Liver (tissue), 8 donors: ENCODE measurements at regions not wholly inside any gene's neighbourhood (a gene's known extent, or its start where the extent isn't known, plus 50 kb on each side); places are given as distances from the start of the nearest gene placed in this dataset.

Experiments used
- DNase-seq: peaks from one replicate; pipeline ENCODE4 v3.0.0-alpha.2; 2017; ENCODE audit warnings: low spot score
- H3K27ac ChIP-seq, 2 donors: one replicate each; pipeline ENCODE4 v1.7.0; 2013; ENCODE audit warnings: inconsistent platforms in 2 of 2, low read length in 2 of 2, control low read depth in 1 of 2, low read depth in 1 of 2, mild to moderate bottlenecking in 1 of 2
- H3K27me3 ChIP-seq, 4 donors: one replicate each; pipeline versions ENCODE4 v1.6.1 to v1.7.0; 2013; ENCODE audit warnings: low read length in 3 of 4, inconsistent platforms in 1 of 4, mild to moderate bottlenecking in 1 of 4, moderate library complexity in 1 of 4; ENCODE audit not compliant: control insufficient read depth in 4 of 4, insufficient read depth in 4 of 4
- H3K36me3 ChIP-seq, 4 donors: one replicate each; pipeline versions ENCODE4 v1.6.1 to v1.7.0; 2013; ENCODE audit warnings: low read length in 3 of 4, mild to moderate bottlenecking in 3 of 4, low read depth in 1 of 4, moderate library complexity in 1 of 4; ENCODE audit not compliant: control insufficient read depth in 4 of 4, insufficient read depth in 3 of 4
- H3K4me1 ChIP-seq, 4 donors: one replicate each; pipeline versions ENCODE4 v1.6.1 to v1.7.0; 2013; ENCODE audit warnings: low read length in 3 of 4, mild to moderate bottlenecking in 3 of 4, moderate library complexity in 1 of 4; ENCODE audit not compliant: control insufficient read depth in 4 of 4, insufficient read depth in 4 of 4
- H3K4me3 ChIP-seq, 3 donors: one replicate each; pipeline versions ENCODE4 v1.6.1 to v1.7.0; 2013; ENCODE audit warnings: low read length in 3 of 3, control low read depth in 1 of 3, low read depth in 1 of 3, mild to moderate bottlenecking in 1 of 3
- H3K9ac ChIP-seq, 2 donors: one replicate each; pipeline ENCODE4 v1.7.0; 2013; ENCODE audit warnings: low read length in 2 of 2, mild to moderate bottlenecking in 2 of 2, moderate library complexity in 2 of 2, control low read depth in 1 of 2, low read depth in 1 of 2
- H3K9me3 ChIP-seq, 4 donors: one replicate each; pipeline versions ENCODE4 v1.6.1 to v1.7.0; 2013; ENCODE audit warnings: low read length in 3 of 4; ENCODE audit not compliant: control insufficient read depth in 4 of 4
- ATF3 ChIP-seq: IDR thresholded peaks from 2 replicates; pipeline ENCODE4 v1.6.1; 2016; ENCODE audit warnings: antibody characterized with exemption
- CTCF ChIP-seq: fragments of 150-350 bp; IDR thresholded peaks from 2 replicates; pipeline ENCODE4 v1.5.1; 2017; ENCODE audit warnings: improper control_type of control experiment, low read depth, low read length; ENCODE audit not compliant: missing input control
- EGR1 ChIP-seq, 2 donors: IDR thresholded peaks; 2 replicates each; pipeline ENCODE4 v1.6.1; 2016 to 2018; ENCODE audit warnings: antibody characterized with exemption in 2 of 2, low read depth in 2 of 2
- FOXA1 ChIP-seq: IDR thresholded peaks from 2 replicates; pipeline ENCODE4 v1.6.1; 2016; ENCODE audit warnings: antibody characterized with exemption
- FOXA2 ChIP-seq: IDR thresholded peaks from 2 replicates; pipeline ENCODE4 v1.6.1; 2016; ENCODE audit warnings: antibody characterized with exemption
- GABPA ChIP-seq, 2 donors: IDR thresholded peaks in 1 of 2; conservative IDR thresholded peaks in 1 of 2; 2 replicates each; pipeline ENCODE4 v1.6.1; 2016; ENCODE audit warnings: antibody characterized with exemption in 2 of 2, mild to moderate bottlenecking in 1 of 2, moderate library complexity in 1 of 2
- HNF4A ChIP-seq, 2 donors: conservative IDR thresholded peaks; 2 replicates each; pipeline ENCODE4 v1.6.1; 2016; ENCODE audit warnings: antibody characterized with exemption in 2 of 2, mild to moderate bottlenecking in 2 of 2
- HNF4G ChIP-seq: IDR thresholded peaks from 2 replicates; pipeline ENCODE4 v1.6.1; 2016; ENCODE audit warnings: antibody characterized with exemption
- JUND ChIP-seq, 2 donors: IDR thresholded peaks; 2 replicates each; pipeline ENCODE4 v1.6.1; 2016; ENCODE audit warnings: antibody characterized with exemption in 2 of 2
- MAX ChIP-seq: IDR thresholded peaks from 2 replicates; pipeline ENCODE4 v1.6.1; 2016; ENCODE audit warnings: antibody characterized with exemption
- NR2F2 ChIP-seq: IDR thresholded peaks from 2 replicates; pipeline ENCODE4 v1.6.1; 2016; ENCODE audit warnings: antibody characterized with exemption
- REST ChIP-seq: IDR thresholded peaks from 2 replicates; pipeline ENCODE4 v1.6.1; 2016; ENCODE audit warnings: antibody characterized with exemption, mild to moderate bottlenecking
- RXRA ChIP-seq, 2 donors: IDR thresholded peaks; 2 replicates each; pipeline ENCODE4 v1.6.1; 2017 to 2018; ENCODE audit warnings: antibody characterized with exemption in 2 of 2, mild to moderate bottlenecking in 1 of 2
- SP1 ChIP-seq: IDR thresholded peaks from 2 replicates; pipeline ENCODE4 v1.6.1; 2018; ENCODE audit warnings: antibody characterized with exemption, mild to moderate bottlenecking
- TAF1 ChIP-seq: conservative IDR thresholded peaks from 2 replicates; pipeline ENCODE4 v1.6.1; 2016; ENCODE audit warnings: antibody characterized with exemption, mild to moderate bottlenecking
- YY1 ChIP-seq: IDR thresholded peaks from 2 replicates; pipeline ENCODE4 v1.6.1; 2016; ENCODE audit warnings: antibody characterized with exemption, mild to moderate bottlenecking
- ZBTB33 ChIP-seq: IDR thresholded peaks from 2 replicates; pipeline ENCODE4 v1.6.1; 2016; ENCODE audit warnings: antibody characterized with exemption
- WGBS: extraction: QIAGEN DNeasy Blood & Tissue Kit; methylation state at CpG from one replicate; pipeline ENCODE4 v1.1.7; 2013; 5-methylcytosine and 5-hydroxymethylcytosine counted together
- donor health status: healthy.
- donor health status: healthy.
- donor health status: healthy.
- donor health status: healthy.
- donor health status: healthy.

GRCh38 chr5:173524136-173524535, 92.3 kb downstream of the BOD1 start:
- no peak overlapping the region for H3K4me3 ChIP-seq
- H3K27ac ChIP-seq = no peak overlapping the region
- DNase-seq = no peak
- TF ChIP-seq ATF3 (no peak), RXRA (IDR thresholded peaks at IDR 0.05) (no peak), HNF4G (no peak), JUND (IDR thresholded peaks at IDR 0.05) (no peak), YY1 (no peak), FOXA1 (no peak), REST (no peak), TAF1 (no peak), ZBTB33 (no peak), SP1 (no peak), EGR1 (IDR thresholded peaks at IDR 0.05; ENCODE audit: low read depth in 2 of 2) (no peak), NR2F2 (no peak), GABPA (IDR thresholded peaks at IDR 0.05 in 1 of 2, conservative IDR thresholded peaks at IDR 0.05 in 1 of 2) (no peak), HNF4A (conservative IDR thresholded peaks at IDR 0.05) (no peak), FOXA2 (no peak), MAX (no peak), CTCF (no peak)
- 66% methylated on average over 3 of the region's 3 CpGs for WGBS
- H3K4me1 ChIP-seq = no peaks in the 10 kb centered on the region
- peaks cover 0 to 4% (median 2%) of the 10 kb centered on the region in 4 donors for H3K27me3 ChIP-seq
- H3K9ac ChIP-seq = no peak overlapping the region
- peaks cover 0 to 12% (median 2%) of the 10 kb centered on the region in 4 donors for H3K9me3 ChIP-seq
- H3K36me3 ChIP-seq = no peaks in the 10 kb centered on the region

GRCh38 chr5:173523388-173523787, 93.1 kb downstream of the BOD1 start:
- Histone ChIP-seq H3K4me1 (no peaks in the 10 kb centered on the region), H3K36me3 (no peaks in the 10 kb centered on the region), H3K9me3 (peaks cover 0 to 12% (median 2%) of the 10 kb centered on the region in 4 donors), H3K4me3 (no peak overlapping the region), H3K27ac (no peak overlapping the region), H3K9ac (no peak overlapping the region), H3K27me3 (peaks cover 0 to 8% (median 2%) of the 10 kb centered on the region in 4 donors)
- TF ChIP-seq YY1 = no peak
- no peak for TF ChIP-seq JUND (IDR thresholded peaks at IDR 0.05)
- TF ChIP-seq NR2F2 = no peak
- TF ChIP-seq HNF4A (conservative IDR thresholded peaks at IDR 0.05) = no peak
- DNase-seq = no peak
- WGBS = 68% methylated on average over 2 of the region's 2 CpGs
